Muscle of leg (tissue), 3 donors: ENCODE measurements at regions not wholly inside any gene's neighbourhood (a gene's known extent, or its start where the extent isn't known, plus 50 kb on each side); places are given as distances from the start of the nearest gene placed in this dataset.

Experiments used
- DNase-seq: peaks from one replicate; pipeline ENCODE4 v3.0.0; 2013
- H3K27ac ChIP-seq: one replicate; pipeline ENCODE4 v1.5.1; 2013; ENCODE audit warnings: mild to moderate bottlenecking, low read length, control low read depth
- H3K27me3 ChIP-seq: one replicate; pipeline ENCODE4 v1.6.1; 2013; ENCODE audit warnings: low read length; ENCODE audit not compliant: control insufficient read depth, insufficient read depth
- H3K36me3 ChIP-seq: one replicate; pipeline ENCODE4 v1.6.1; 2013; ENCODE audit warnings: low read length; ENCODE audit not compliant: control insufficient read depth, insufficient read depth
- H3K4me1 ChIP-seq: one replicate; pipeline ENCODE4 v1.6.1; 2013; ENCODE audit warnings: low read length; ENCODE audit not compliant: control insufficient read depth, insufficient read depth
- H3K4me3 ChIP-seq: one replicate; pipeline ENCODE4 v1.5.1; 2013; ENCODE audit warnings: low read length, control low read depth
- H3K9me3 ChIP-seq: replicated peaks from 2 replicates; pipeline ENCODE4 v1.6.1; 2013; ENCODE audit warnings: low read depth, low read length; ENCODE audit not compliant: control insufficient read depth
- WGBS: methylation state at CpG from one replicate; pipeline ENCODE4 v1.1.5; 2013; ENCODE audit warnings: missing lambda C conversion rate; ENCODE audit not compliant: insufficient coverage; 5-methylcytosine and 5-hydroxymethylcytosine counted together

DNA sequence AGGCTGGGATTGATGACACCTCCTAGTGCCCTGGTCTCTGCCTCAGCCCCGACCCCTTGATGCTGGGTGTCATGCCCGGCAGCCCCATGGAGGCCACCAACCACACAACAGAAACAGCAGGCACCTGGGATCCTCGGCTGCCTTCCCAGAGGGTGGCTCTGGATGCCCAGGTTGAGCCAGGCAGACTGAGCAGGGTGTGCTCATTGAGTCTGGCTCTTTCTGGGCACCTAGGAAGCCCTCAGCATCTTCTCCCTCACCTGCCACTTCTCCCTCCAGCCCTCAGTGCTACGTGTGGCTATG is 484.5 kb upstream of the MGMT start:
- Histone ChIP-seq H3K4me1 (peaks cover 43% of the 10 kb centered on the region), H3K9me3 (no peaks in the 10 kb centered on the region), H3K27ac (no peak overlapping the region), H3K27me3 (no peaks in the 10 kb centered on the region), H3K4me3 (no peak overlapping the region), H3K36me3 (no peaks in the 10 kb centered on the region)
- no peak for DNase-seq
- WGBS, result 87% methylated on average over 2 of the region's 4 CpGs

DNA sequence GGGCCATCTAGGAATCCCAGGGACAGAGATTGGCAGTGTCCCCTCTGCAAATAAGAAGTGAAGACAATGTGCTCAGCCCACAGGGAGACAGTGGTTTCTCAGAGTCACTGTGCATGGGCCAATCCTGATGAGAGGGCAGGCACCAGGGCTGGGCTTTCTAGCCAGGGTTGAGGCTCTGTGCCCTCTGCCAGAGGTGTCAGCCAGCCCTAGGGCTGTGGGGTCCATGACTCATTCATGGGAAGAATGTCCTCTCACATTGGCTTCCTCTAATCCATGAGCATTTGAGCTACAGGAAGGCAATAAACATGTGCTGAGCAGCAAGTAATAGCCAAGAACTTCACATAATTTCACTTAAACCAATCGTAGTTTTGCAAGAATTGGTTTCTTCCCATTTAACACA is 482.0 kb upstream of the MGMT start:
- Histone ChIP-seq H3K27ac (no peak overlapping the region), H3K4me3 (no peak overlapping the region), H3K27me3 (no peaks in the 10 kb centered on the region), H3K4me1 (peaks cover 40% of the 10 kb centered on the region), H3K36me3 (no peaks in the 10 kb centered on the region), H3K9me3 (no peaks in the 10 kb centered on the region)
- no peak for DNase-seq
- WGBS, result no CpG with 5 or more reads among the region's 1 CpG

DNA sequence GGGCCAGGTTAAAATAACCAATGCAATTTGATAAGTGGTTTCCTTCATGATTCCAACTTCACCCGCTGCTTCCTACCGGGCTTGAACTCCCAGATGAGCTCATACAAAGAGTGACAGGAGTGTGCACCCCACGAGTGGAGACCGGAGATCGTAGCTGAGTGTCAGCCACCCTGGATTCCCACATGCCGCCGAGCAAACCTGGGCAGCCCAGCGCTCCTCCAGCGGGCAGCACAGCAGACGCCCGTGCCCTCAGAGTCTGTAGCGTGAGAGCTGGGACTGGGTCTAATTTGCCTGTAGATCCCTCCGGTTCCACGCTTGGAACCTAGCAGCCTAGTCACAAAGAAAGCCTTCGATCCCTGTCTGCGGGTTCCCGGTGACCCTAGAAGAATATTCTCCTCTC is 476.1 kb upstream of the MGMT start:
- H3K36me3 ChIP-seq, result no peaks in the 10 kb centered on the region
- no peaks in the 10 kb centered on the region for H3K9me3 ChIP-seq
- no peaks in the 10 kb centered on the region for H3K4me1 ChIP-seq
- H3K4me3 ChIP-seq, result no peak overlapping the region
- 89% methylated on average over 17 of the region's 17 CpGs for whole genome bisulfite sequencing
- no peak for DNase-seq
- H3K27ac ChIP-seq, result no peak overlapping the region
- H3K27me3 ChIP-seq, result no peaks in the 10 kb centered on the region

DNA sequence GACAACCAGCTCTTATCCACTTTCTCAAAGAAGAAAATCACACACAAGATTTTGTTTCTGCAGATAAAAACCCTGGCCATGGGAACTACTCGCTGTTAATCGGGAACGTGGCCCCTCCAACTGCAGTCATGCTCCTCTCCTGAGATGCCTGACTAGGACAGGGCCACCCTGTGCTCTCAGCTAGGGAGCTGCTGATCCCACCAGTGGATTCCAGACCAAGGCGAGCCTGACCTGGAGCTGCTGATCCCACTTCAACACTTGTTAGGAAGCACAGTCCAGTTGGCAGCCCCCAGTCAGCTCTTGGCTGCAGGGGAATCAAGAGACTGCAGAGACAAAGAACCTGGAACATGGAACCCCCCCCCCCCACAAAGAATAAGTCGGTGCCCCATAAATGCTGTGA is 474.3 kb upstream of the MGMT start:
- Histone ChIP-seq H3K27ac (no peak overlapping the region), H3K9me3 (no peaks in the 10 kb centered on the region), H3K36me3 (no peaks in the 10 kb centered on the region), H3K4me1 (no peaks in the 10 kb centered on the region), H3K27me3 (no peaks in the 10 kb centered on the region), H3K4me3 (no peak overlapping the region)
- DNase-seq, result no peak
- 85% methylated on average over 4 of the region's 5 CpGs for WGBS

DNA sequence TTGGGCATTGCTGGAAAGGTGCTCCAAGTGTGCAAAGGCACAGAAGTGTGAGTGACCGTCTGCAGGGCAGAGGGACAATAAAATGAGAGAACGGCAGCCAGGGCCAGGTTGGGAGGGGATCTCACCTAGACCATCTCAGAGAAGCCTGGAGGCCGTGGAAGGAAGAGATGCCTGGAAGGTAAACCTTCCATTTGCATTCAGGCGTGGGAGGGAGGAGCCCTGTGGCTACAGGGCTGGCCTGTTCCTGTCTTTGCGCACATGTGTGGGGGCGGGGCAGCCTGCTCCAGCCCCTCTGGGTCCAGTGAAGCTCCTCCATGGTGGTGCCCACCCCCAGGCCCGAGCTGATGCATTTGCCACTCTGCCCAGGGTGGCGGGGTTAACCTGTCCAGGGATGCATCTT is 473.6 kb upstream of the MGMT start:
- WGBS, result 96% methylated on average over 7 of the region's 8 CpGs

DNA sequence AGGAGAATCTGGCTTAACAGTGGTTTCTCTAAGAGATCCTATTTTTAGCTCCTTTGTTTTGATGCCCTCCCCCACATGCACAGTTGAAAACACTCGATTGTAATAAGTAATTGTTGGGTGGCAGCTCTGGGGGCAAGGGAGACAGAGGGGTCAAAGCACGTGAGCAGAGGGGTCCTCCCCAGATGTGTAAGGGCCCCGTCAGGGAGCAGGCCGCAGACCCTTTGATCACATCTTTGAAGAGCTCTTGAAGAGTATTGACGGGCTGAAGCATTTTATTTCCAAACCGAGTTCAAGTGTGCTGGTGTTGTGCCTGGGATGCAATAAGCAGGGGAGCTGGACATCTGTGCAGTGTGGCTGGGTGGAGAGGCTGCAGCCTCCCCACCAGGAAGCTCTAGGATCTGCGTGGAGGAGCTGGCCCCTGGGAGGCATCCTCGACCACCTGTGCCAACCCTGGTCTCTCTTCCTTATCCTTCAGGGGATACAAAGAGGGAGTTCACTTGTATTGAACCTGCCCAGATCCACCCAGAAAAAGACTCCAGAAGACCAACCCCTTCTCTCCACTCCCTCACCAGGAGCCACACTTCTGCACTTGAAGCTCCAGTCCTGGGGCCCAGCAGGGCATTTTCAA is 473.0 kb upstream of the MGMT start:
- Histone ChIP-seq H3K27ac (no peak overlapping the region), H3K4me3 (no peak overlapping the region), H3K9me3 (no peaks in the 10 kb centered on the region), H3K27me3 (no peaks in the 10 kb centered on the region), H3K4me1 (no peaks in the 10 kb centered on the region), H3K36me3 (no peaks in the 10 kb centered on the region)
- WGBS, result 74% methylated on average over 5 of the region's 8 CpGs
- DNase-seq, result no peak

More for the DNA sequence above, 473.6 kb upstream of the MGMT start:
- Histone ChIP-seq H3K36me3 (no peaks in the 10 kb centered on the region), H3K27me3 (no peaks in the 10 kb centered on the region), H3K27ac (no peak overlapping the region), H3K4me1 (no peaks in the 10 kb centered on the region), H3K9me3 (no peaks in the 10 kb centered on the region), H3K4me3 (no peak overlapping the region)
- no peak for DNase-seq

DNA sequence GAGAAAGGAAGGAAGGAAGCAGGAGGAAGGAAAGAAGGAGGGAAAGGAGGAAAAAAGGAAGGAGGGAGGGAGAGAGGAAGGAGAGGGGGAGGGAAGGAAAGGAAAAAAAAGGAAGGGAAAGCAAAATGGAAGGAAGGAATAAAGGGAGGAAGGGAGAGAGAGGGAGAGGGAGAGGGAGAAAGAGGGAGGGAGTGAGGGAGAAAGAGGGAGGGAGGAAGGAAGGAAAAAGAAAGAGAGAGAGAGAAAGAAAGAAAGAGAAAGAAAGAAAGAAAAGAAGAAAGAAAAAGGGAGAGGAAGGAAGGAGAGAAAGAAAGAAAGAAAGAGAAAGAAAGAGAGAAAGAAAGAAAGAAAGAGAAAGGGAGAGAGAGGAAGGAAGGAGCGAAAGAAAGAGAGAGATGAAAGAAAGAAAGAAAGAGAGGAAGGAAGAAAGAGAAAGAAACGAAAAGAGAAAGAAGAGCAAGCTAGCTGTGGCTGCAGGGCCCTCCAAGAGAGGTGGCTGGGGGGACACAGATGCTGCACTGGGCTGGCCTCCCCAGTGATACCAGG is 472.4 kb upstream of the MGMT start:
- H3K27ac ChIP-seq, result no peak overlapping the region
- H3K4me1 ChIP-seq, result no peaks in the 10 kb centered on the region
- H3K9me3 ChIP-seq, result no peaks in the 10 kb centered on the region
- WGBS, result 90% methylated on average over 2 of the region's 2 CpGs
- no peak for DNase-seq
- H3K4me3 ChIP-seq, result no peak overlapping the region
- H3K27me3 ChIP-seq, result no peaks in the 10 kb centered on the region
- H3K36me3 ChIP-seq, result no peaks in the 10 kb centered on the region

DNA sequence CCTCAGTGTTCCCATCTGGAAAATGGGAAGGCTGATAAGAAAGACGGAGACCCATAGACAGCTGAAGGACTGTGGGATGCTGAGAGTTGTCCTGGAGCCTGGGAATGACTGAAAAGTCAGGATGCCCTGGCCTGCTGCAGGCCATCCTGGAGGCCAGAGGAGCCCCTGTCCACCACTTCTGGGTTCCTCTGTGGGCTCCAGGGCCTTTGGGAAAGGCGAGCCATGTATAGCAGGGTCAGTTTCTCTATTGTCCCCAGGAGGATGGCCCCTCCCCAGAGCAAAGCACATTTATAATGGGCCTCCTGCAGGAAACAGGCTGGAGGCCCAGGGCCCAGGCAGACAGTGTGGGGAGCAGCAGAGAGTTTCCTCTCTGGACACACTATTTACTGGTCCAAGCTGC is 471.4 kb upstream of the MGMT start:
- H3K36me3 ChIP-seq, result no peaks in the 10 kb centered on the region
- no peaks in the 10 kb centered on the region for H3K9me3 ChIP-seq
- H3K4me1 ChIP-seq, result no peaks in the 10 kb centered on the region
- no peak overlapping the region for H3K27ac ChIP-seq
- WGBS, result 76% methylated on average over 2 of the region's 2 CpGs
- H3K27me3 ChIP-seq, result no peaks in the 10 kb centered on the region
- no peak for DNase-seq
- no peak overlapping the region for H3K4me3 ChIP-seq

DNA sequence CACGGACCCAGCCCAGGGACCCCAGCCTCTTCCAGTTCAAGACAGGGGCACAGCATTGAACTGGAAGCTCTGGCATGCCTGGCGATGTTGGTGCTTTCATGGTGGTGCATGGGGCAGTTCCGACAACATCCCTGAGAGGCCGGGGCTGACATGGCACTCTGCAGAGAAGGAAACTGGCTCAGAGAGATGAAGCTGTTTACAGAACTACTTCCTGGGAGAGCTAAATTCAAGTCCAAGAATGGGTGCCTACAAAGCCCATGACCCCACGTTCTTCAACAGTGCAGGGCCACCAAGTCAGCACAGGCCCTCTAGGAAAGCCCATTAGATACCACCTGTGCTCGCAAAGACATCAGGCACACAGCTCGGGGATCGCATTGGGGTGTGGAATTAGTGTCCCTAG is 470.9 kb upstream of the MGMT start:
- Histone ChIP-seq H3K4me1 (no peaks in the 10 kb centered on the region), H3K36me3 (no peaks in the 10 kb centered on the region), H3K9me3 (no peaks in the 10 kb centered on the region), H3K27me3 (no peaks in the 10 kb centered on the region), H3K4me3 (no peak overlapping the region), H3K27ac (no peak overlapping the region)
- WGBS, result 96% methylated on average over 7 of the region's 8 CpGs
- no peak for DNase-seq

DNA sequence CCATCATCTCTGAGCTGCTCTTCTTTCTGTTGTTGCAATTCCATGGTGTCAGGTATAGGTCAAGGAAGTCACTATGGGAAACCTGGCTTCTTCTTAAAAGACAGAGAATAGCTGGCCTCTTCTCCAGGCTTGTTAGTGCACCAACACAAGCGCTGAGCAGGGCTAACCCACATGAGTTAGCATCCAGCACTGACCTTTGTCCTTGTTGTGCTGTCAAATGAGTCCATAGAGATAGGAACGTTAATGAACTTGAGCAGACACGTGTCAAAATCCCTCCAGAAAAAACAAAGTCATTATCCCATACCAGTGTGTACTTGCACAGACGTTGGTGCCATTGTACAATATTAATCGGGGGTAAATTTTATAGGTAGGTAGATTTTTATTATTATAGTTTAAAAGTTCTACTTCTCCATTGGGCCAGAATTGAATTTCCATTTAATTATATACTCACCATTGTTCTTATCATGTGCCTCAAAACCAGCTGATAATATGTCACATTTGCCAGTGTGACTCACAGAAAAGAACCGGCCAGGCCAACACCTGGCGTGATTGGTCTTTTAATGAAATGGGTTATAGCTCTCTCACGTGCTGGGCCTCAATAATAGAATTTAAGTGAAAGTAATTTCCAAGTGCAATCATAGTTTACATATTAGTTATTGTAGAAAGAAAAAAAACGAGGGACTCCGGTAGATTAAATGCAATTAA is 468.8 kb upstream of the MGMT start:
- Histone ChIP-seq H3K4me1 (no peaks in the 10 kb centered on the region), H3K36me3 (no peaks in the 10 kb centered on the region), H3K9me3 (no peaks in the 10 kb centered on the region), H3K27me3 (no peaks in the 10 kb centered on the region), H3K27ac (no peak overlapping the region), H3K4me3 (no peak overlapping the region)
- WGBS, result 66% methylated on average over 3 of the region's 10 CpGs
- no peak for DNase-seq
